ENCODE measurements at regions not wholly inside any gene's neighbourhood (a gene's known extent, or its start where the extent isn't known, plus 50 kb on each side); places are given as distances from the start of the nearest gene placed in this dataset.

DNA sequence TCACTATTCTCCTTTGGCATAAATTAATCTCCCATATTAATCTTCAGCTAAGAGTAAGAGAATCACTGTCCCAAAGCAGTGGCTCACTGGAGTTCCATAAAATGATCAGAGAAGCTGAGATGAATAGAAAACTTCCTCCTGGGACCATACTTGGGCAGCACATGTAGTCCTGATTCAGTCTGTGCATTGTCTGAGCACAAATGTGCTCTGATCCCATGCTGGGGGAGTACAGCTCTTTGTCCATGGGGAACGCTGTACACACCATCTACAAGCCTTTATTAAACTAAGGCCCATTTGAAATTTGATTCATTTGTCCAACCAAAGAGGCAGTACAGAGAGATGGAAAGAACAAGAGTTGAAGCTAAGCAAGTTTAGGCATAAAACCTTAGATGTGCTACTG is 147.4 kb upstream of the PGR start:
- TF ChIP-seq, protein P1, sequence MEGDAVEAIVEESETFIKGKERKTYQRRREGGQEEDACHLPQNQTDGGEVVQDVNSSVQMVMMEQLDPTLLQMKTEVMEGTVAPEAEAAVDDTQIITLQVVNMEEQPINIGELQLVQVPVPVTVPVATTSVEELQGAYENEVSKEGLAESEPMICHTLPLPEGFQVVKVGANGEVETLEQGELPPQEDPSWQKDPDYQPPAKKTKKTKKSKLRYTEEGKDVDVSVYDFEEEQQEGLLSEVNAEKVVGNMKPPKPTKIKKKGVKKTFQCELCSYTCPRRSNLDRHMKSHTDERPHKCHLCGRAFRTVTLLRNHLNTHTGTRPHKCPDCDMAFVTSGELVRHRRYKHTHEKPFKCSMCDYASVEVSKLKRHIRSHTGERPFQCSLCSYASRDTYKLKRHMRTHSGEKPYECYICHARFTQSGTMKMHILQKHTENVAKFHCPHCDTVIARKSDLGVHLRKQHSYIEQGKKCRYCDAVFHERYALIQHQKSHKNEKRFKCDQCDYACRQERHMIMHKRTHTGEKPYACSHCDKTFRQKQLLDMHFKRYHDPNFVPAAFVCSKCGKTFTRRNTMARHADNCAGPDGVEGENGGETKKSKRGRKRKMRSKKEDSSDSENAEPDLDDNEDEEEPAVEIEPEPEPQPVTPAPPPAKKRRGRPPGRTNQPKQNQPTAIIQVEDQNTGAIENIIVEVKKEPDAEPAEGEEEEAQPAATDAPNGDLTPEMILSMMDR (IDR thresholded peaks at IDR 0.05), result no peak
- no peak for TF ChIP-seq EP300 (IDR thresholded peaks at IDR 0.05)
- TF ChIP-seq POLR2A (IDR thresholded peaks at IDR 0.05; ENCODE audit: low read depth), result no peak
- no peak for TF ChIP-seq POLR2AphosphoS5 (IDR thresholded peaks at IDR 0.05)
